BLaER1 (cell line): ENCODE measurements at regions not wholly inside any gene's neighbourhood (a gene's known extent, or its start where the extent isn't known, plus 50 kb on each side); places are given as distances from the start of the nearest gene placed in this dataset.

Source experiments
- H3K27ac ChIP-seq: shearing (Covaris generic); formaldehyde crosslinking; 2 replicates; pipeline ENCODE4 v1.8.1; 2022
- H3K27me3 ChIP-seq: shearing (Covaris generic); formaldehyde crosslinking; 2 replicates; pipeline ENCODE4 v1.8.1; 2022
- H3K36me3 ChIP-seq: shearing (Covaris generic); formaldehyde crosslinking; 2 replicates; pipeline ENCODE4 v1.8.1; 2022
- H3K4me1 ChIP-seq: shearing (Covaris generic); formaldehyde crosslinking; 2 replicates; pipeline ENCODE4 v1.8.1; 2022
- H3K4me2 ChIP-seq: shearing (Covaris generic); formaldehyde crosslinking; 2 replicates; pipeline ENCODE4 v1.8.1; 2022
- H3K4me3 ChIP-seq: shearing (Covaris generic); formaldehyde crosslinking; 2 replicates; pipeline ENCODE4 v1.8.1; 2022
- H3K9ac ChIP-seq: shearing (Covaris generic); formaldehyde crosslinking; 2 replicates; pipeline ENCODE4 v1.8.1; 2022
- H3K9me3 ChIP-seq: shearing (Covaris generic); formaldehyde crosslinking; 2 replicates; pipeline ENCODE4 v1.8.1; 2022
- H4K20me1 ChIP-seq: shearing (Covaris generic); formaldehyde crosslinking; 2 replicates; pipeline ENCODE4 v1.8.1; 2022
- Cebpa-rat ChIP-seq: shearing (Covaris generic); IDR thresholded peaks from 2 replicates; pipeline ENCODE4 v1.8.1; 2022

GRCh38 chr1:177384461-177384860, 213.7 kb downstream of the BRINP2 start:
- Histone ChIP-seq H3K4me2 (no peak overlapping the region), H3K27me3 (no peaks in the 10 kb centered on the region), H3K4me1 (no peaks in the 10 kb centered on the region), H3K9me3 (0 out of 2 replicates have a peak, but pooled peaks cover 3% of the 10 kb centered on the region), H3K27ac (no peak overlapping the region), H3K4me3 (no peak overlapping the region), H3K9ac (no peak overlapping the region), H4K20me1 (no peaks in the 10 kb centered on the region), H3K36me3 (no peaks in the 10 kb centered on the region)
- no peak for TF ChIP-seq Cebpa-rat

DNA sequence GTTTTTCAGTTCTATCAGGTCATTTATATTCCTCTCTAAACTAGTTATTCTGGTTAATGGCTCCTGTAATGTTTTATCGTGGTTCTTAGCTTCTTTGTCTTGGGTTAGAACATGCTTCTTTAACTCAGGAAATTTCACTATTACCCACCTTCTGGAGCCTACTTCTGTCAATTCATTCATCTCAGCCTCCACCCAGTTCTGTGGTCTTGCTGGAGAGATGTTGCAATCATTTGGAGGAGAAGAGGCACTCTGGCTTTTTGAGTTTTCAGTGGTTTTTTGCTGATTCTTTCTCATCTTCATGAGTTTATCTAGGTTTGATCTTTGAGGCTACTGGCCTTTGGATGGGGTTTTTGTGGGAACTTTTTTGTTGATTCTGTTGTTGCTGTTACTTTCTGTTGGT, 213.0 kb downstream of the BRINP2 start:
- no peaks in the 10 kb centered on the region for H3K4me1 ChIP-seq
- no peak for TF ChIP-seq Cebpa-rat
- H3K9me3 ChIP-seq: 0 out of 2 replicates have a peak, but pooled peaks cover 3% of the 10 kb centered on the region
- no peak overlapping the region for H3K9ac ChIP-seq
- H3K27ac ChIP-seq: no peak overlapping the region
- no peak overlapping the region for H3K4me2 ChIP-seq
- H3K36me3 ChIP-seq: no peaks in the 10 kb centered on the region
- H3K4me3 ChIP-seq: no peak overlapping the region
- H3K27me3 ChIP-seq: no peaks in the 10 kb centered on the region
- H4K20me1 ChIP-seq: no peaks in the 10 kb centered on the region

GRCh38 chr1:177377866-177378265, 207.1 kb downstream of the BRINP2 start:
- no peaks in the 10 kb centered on the region for H3K4me1 ChIP-seq
- no peak overlapping the region for H3K4me2 ChIP-seq
- H3K9ac ChIP-seq: no peak overlapping the region
- peaks cover 9% of the 10 kb centered on the region; the same call in 1 of the 2 replicates for H3K9me3 ChIP-seq
- H3K27ac ChIP-seq: no peak overlapping the region
- H3K27me3 ChIP-seq: no peaks in the 10 kb centered on the region
- H4K20me1 ChIP-seq: no peaks in the 10 kb centered on the region
- no peaks in the 10 kb centered on the region for H3K36me3 ChIP-seq
- TF ChIP-seq Cebpa-rat: no peak
- no peak overlapping the region for H3K4me3 ChIP-seq

DNA sequence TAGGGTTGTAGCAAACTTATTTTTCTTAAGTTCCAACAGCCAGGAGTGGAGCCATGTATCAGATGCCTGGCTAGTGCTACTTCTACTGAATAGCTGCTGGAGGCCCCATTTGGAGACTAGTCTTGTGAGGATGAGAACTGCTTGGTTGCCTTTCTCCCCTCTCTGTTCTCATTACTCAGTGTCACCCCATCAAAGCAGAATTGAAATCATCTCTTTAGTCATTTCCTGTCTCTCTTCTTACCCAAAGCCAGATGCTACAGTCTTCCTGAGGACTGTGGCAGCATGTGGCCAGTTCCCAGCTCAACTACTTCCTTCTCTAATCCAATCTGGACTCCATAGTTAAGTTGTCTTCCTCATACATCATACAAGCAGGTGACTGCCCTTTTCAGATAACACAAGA, 197.5 kb downstream of the BRINP2 start:
- no peaks in the 10 kb centered on the region for H3K36me3 ChIP-seq
- H3K9ac ChIP-seq: no peak overlapping the region
- H3K27me3 ChIP-seq: no peaks in the 10 kb centered on the region
- H3K27ac ChIP-seq: no peak overlapping the region
- TF ChIP-seq Cebpa-rat: no peak
- no peaks in the 10 kb centered on the region for H3K9me3 ChIP-seq
- H4K20me1 ChIP-seq: no peaks in the 10 kb centered on the region
- no peaks in the 10 kb centered on the region for H3K4me1 ChIP-seq
- H3K4me3 ChIP-seq: no peak overlapping the region
- no peak overlapping the region for H3K4me2 ChIP-seq

- no peaks in the 10 kb centered on the region for H3K9me3 ChIP-seq
- H3K27me3 ChIP-seq: no peaks in the 10 kb centered on the region
- H4K20me1 ChIP-seq: no peaks in the 10 kb centered on the region
- TF ChIP-seq Cebpa-rat: no peak
- H3K4me2 ChIP-seq: no peak overlapping the region
- no peaks in the 10 kb centered on the region for H3K4me1 ChIP-seq
- no peaks in the 10 kb centered on the region for H3K36me3 ChIP-seq
- no peak overlapping the region for H3K27ac ChIP-seq
- H3K9ac ChIP-seq: no peak overlapping the region
- H3K4me3 ChIP-seq: no peak overlapping the region
Measured at GRCh38 chr1:177366091-177366490, 195.3 kb downstream of the BRINP2 start.

DNA sequence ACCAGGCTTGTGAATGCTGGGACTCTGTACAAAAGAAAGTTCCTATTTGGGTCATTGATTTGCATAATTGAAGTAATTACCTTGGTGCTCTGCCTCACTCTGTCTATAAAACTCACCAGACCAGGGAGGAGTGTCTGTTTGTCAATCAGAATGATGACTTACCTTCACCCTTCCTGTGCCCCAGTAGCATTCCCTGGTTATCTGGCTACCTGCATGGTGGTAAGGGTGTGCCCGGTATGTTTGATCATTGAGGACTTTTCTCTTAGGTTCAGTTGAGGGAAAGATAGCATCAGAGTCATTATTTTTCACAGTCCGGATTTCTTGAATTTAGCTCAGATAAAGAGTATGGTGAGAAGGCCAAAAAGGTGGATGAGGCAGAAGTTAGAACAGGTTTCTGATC, 190.0 kb downstream of the BRINP2 start:
- no peak overlapping the region for H3K9ac ChIP-seq
- no peaks in the 10 kb centered on the region for H3K4me1 ChIP-seq
- H3K27me3 ChIP-seq: no peaks in the 10 kb centered on the region
- no peaks in the 10 kb centered on the region for H4K20me1 ChIP-seq
- no peak for TF ChIP-seq Cebpa-rat
- no peak overlapping the region for H3K4me3 ChIP-seq
- no peak overlapping the region for H3K27ac ChIP-seq
- H3K36me3 ChIP-seq: no peaks in the 10 kb centered on the region
- H3K4me2 ChIP-seq: no peak overlapping the region
- H3K9me3 ChIP-seq: no peaks in the 10 kb centered on the region

GRCh38 chr1:177356674-177357435, 186.1 kb downstream of the BRINP2 start:
- Histone ChIP-seq H3K9me3 (no peaks in the 10 kb centered on the region), H3K4me2 (no peak overlapping the region), H3K36me3 (no peaks in the 10 kb centered on the region)

DNA sequence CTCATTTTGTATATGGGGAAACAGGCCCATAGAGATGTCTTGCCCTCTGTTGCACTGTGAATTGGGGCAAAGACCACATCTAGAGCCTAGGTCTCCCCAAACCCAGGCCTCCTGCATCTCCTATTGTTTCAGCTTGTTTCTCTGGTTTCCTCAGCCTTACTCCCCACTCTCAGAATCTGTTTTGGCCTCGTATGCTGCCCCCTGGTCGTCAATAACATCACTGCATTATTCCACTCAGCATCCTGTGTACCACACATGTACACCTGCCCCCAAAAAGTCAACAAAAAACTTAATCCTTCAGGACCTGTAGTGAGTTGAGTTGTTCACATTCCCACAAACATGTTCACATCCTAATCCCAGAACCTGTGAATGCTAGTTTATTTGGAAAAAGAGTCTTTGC, 184.8 kb downstream of the BRINP2 start:
- Histone ChIP-seq H3K4me3 (no peak overlapping the region), H3K36me3 (no peaks in the 10 kb centered on the region)

More at GRCh38 chr1:177356674-177357435, 186.1 kb downstream of the BRINP2 start:
- Histone ChIP-seq H3K4me1 (peaks cover 6% of the 10 kb centered on the region; the same call in 1 of the 2 replicates), H3K9ac (no peak overlapping the region), H4K20me1 (no peaks in the 10 kb centered on the region), H3K27me3 (no peaks in the 10 kb centered on the region), H3K27ac (no peak overlapping the region), H3K4me3 (no peak overlapping the region)
- no peak for TF ChIP-seq Cebpa-rat

DNA sequence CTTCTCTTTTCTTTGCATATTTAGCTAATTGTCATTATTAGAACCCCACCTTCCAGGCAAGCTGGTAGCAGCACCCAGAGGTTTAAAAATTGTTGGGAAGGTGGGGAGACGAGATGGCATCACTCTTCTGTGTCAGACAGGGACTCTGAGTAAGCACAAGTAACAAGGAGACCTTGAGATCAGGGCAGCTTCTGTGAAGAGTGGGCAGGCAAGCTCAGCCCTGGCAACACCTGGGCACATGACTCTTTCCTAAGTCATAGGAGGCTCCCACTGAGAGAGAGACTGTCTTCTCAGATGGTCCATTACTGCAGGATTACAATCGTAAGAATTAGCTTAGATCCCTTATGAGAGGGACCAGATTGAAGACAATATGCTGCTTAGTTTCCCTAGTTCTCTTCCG, 183.5 kb downstream of the BRINP2 start:
- no peaks in the 10 kb centered on the region for H3K36me3 ChIP-seq
- no peaks in the 10 kb centered on the region for H3K9me3 ChIP-seq
- no peak overlapping the region for H3K9ac ChIP-seq
- H3K27ac ChIP-seq: no peak overlapping the region
- H3K4me2 ChIP-seq: no peak overlapping the region
- no peak overlapping the region for H3K4me3 ChIP-seq
- no peak for TF ChIP-seq Cebpa-rat
- H3K27me3 ChIP-seq: no peaks in the 10 kb centered on the region
- peaks cover 6% of the 10 kb centered on the region; the same call in 1 of the 2 replicates for H3K4me1 ChIP-seq
- H4K20me1 ChIP-seq: no peaks in the 10 kb centered on the region

More for the DNA sequence above, 184.8 kb downstream of the BRINP2 start:
- TF ChIP-seq Cebpa-rat: no peak
- H3K9me3 ChIP-seq: no peaks in the 10 kb centered on the region
- H3K4me2 ChIP-seq: no peak overlapping the region
- H3K27ac ChIP-seq: no peak overlapping the region
- H4K20me1 ChIP-seq: no peaks in the 10 kb centered on the region
- peaks cover 6% of the 10 kb centered on the region; the same call in 1 of the 2 replicates for H3K4me1 ChIP-seq
- no peaks in the 10 kb centered on the region for H3K27me3 ChIP-seq
- no peak overlapping the region for H3K9ac ChIP-seq

DNA sequence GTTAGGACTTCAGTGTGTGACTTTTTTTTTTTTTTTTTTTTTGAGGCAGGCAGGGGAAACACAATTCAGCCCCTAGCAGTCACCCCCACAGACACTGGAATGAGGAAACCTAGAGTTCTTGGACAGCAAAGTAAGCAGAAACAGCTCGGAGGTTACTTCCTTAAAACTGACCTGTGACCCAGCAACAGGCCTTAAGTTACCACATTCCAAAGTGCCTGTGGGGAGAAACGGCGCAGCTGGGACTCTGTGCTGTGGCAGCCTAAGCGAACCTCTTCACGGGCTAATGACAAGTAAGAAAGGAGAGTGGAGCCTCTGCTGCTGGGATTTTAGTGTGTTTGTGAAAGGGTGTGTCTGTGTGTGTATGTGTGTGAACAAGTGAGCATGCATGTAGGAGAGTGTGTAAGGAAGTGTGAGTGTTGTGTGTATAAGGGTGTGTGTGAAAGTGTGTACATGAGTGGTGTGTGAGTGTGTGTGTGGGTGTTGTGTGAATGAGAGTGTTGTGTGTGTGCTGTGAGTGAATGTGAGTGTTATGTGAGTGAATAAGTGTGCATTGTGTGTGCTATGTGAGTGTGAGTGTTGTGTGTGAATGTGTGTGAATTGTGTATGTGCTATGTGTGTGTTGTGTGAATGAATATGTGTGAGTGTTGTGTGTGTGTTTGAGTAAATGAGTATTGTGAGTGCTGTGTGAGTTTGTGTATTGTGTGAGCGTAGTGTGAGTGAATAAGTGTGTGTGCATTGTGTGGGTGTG, 180.8 kb downstream of the BRINP2 start:
- no peaks in the 10 kb centered on the region for H3K9me3 ChIP-seq
- peaks cover 6% of the 10 kb centered on the region; the same call in 1 of the 2 replicates for H3K4me1 ChIP-seq
- no peak overlapping the region for H3K27ac ChIP-seq
- H3K4me2 ChIP-seq: no peak overlapping the region
- no peak for TF ChIP-seq Cebpa-rat
- H4K20me1 ChIP-seq: no peaks in the 10 kb centered on the region
- H3K9ac ChIP-seq: no peak overlapping the region
- no peak overlapping the region for H3K4me3 ChIP-seq
- no peaks in the 10 kb centered on the region for H3K27me3 ChIP-seq
- no peaks in the 10 kb centered on the region for H3K36me3 ChIP-seq
